CD4-positive, alpha-beta T cell treated with Interleukin-15 for 1 hour (primary cell): ENCODE measurements at regions not wholly inside any gene's neighbourhood (a gene's known extent, or its start where the extent isn't known, plus 50 kb on each side); places are given as distances from the start of the nearest gene placed in this dataset.

Source experiments
- DNase-seq: peaks from one replicate; pipeline ENCODE4 v3.0.0-alpha.2; 2020

DNA sequence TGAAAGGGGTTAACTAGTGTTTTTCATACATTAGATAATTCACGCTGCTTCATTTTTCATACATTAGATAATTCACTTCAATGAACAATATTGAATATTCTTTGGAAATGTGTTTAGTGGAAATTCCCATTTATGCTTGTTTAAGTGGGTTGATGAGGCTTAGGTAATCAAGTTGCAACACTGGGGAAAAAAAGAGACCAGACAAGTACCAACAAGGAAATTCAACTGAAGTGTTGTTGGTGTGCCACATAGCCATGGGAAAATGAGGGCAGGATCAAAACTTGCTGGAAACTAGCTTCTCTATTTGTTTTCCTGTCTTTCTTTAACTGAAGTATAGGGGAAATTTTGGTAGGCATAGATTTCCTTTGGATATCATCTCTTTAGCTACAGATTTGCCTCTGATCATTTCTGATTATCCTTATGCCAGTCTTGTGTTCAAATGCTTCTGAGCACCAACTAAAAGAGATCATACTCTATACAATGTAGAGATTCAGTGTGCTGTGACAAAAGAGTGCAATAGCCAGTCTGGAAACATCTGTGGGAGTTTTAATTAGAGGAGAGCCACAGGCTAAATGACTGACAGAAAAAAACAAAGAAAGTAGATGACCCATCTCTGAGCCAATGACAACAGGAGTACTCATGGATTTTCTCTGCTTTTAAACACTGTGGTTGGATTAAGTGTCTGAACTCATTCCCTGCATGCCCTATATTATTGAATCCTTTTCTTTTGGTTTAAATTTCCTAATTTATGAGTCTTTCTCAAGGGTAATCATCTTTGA is 67.6 kb upstream of the CTSC start:
- DNase-seq, result no peak

DNA sequence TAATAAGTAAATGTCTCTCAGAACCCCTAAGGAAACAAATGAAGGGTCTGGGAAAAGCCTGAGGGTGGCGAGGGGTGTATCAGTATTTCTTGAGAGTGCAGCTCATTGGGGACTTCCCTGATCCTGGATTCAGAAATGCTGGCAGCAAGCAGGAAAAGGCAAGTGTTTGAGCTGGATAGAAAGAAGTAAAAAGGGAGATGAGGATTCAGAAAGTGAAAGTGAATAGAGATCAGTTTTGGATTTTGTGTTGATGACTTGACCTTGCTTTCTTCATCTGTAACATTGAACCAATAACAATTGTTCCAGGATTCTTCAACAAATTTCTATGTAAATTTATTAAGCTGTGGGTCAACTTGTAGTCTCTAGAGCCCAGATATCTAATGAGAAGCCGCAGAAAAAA is 66.9 kb upstream of the CTSC start:
- DNase-seq, result no peak

DNA sequence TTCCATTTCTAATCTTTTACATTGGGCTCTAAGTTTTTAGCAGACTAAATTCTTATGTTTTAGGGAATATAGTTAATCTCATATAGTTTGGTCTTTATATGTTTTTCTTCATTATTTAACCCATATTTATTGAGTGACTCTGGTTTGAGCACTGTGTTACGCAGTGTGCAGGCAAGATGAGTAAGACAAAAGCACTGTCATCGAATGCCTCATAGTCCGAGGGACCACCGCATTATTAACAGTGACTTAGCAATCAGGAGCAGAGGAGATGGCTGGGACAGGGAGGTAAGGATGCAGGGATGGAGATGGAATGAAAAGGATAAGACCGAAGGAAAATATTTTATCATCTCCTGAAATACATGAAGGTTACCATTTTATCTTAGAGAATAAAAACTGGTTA is 65.2 kb upstream of the CTSC start:
- DNase-seq, result no peak

DNA sequence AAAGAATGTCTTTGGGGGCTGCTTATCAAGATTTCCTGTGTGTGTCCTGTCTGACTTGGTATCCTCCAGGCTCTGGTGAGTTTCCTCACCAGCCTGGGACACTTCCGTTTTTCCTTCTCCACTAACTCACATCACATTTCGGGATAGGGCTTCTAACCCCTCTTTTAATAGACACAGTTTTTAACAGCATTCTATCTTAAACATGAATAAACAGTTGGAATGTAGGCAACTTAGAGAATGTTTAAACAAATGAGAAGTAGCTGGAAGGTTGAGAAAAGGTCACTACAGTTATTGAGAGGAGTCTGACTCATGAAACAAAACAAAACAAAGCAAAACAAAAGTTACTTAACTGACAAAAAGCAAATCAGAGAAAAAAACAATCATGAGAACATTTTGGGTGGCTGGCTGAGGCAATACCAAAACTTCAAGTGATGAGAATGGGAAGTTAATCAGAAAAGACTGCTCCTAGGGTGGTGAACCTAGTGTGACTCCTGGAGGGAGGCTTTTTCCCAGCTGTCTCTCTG is 64.7 kb upstream of the CTSC start:
- DNase-seq, result no peak

DNA sequence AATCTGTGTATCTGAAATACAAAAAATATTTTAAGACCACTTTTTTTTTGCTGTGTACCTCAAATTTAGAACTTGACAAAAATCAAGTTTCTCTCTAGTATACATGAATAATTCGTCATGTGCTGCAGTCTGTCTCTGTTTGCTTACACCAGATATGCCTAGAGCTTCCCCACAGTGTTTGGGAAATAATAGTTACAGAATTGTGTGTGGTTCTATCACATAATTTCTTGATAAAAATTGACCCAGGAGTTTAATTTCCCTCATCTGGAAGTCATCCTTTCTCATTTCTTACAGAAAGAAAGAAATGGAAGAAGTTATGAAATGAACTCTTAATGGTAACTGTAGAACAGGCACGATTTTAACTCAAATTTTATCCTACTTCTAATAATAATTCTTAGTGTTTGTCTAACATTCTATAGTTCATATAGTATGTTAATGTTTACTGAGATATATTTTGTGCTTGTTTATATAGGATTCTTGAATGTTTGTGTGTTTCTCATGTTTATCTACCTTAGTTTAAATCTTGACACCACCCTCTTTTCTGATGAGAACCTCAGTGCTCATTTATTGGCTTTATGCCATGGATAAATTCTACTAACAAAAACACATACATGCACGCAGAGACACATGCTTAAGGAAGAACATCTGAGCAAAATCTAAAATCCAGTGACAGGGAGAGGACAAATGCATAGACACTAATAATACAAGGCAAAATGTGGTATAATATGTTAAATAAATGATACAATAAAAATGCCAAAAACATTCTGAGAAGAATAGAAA is 61.4 kb upstream of the CTSC start:
- DNase-seq, result no peak

DNA sequence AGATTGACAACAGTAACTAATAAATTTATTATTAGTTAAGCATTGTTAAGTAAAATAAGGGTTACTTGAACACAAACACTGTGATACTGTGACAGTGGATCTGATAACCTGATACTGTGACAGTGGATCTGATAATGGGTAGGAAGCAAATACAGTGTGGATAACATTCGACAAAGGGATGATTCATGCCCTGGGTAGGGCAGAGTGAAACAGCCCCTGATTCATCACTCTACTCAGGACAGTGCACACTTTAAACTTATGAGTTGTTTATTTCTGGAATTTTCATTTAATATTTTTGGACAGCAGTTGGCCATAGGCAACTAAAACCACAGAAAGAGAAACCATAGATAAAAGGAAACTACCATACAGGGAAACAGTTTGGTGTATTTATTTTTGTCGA is 60.8 kb upstream of the CTSC start:
- no peak for DNase-seq

DNA sequence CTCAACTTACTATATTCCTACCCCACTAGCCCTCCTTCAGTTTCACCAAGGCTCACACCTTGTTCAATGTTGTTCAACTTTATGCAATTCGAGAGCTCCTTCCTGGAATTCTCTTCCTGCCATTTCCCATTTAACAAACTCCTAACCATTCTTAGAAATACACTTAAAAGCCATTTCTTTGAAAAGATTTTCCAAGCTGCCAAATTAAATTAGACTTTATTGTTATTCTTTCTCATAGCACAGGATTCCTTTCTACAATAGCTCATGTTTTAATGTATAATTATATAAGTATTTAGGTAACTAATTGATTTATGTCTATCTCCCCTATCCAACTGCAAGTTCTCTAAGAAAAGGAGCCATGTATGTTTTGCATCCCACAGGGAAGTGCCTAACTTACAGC is 52.7 kb upstream of the CTSC start:
- no peak for DNase-seq

DNA sequence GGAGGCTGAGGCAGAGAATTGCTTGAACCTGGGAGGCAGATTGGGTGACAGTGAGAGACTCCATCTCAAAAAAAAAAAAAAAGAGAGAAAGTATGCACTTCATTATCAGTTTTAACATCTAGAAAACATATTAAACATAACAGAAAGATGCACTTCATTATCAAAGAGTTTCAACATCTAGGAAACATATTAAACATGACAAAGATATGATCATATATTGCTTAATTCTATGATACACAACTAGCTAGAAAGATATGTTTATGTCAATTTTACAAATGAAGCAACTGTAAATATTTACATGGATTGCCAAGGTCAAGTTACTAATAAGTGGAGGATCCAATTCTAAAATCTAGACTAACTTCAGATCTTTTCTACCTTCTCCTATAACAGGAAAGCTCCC is 50.4 kb upstream of the CTSC start:
- no peak for DNase-seq
